ENCODE measurements at regions not wholly inside any gene's neighbourhood (a gene's known extent, or its start where the extent isn't known, plus 50 kb on each side); places are given as distances from the start of the nearest gene placed in this dataset.

DNA sequence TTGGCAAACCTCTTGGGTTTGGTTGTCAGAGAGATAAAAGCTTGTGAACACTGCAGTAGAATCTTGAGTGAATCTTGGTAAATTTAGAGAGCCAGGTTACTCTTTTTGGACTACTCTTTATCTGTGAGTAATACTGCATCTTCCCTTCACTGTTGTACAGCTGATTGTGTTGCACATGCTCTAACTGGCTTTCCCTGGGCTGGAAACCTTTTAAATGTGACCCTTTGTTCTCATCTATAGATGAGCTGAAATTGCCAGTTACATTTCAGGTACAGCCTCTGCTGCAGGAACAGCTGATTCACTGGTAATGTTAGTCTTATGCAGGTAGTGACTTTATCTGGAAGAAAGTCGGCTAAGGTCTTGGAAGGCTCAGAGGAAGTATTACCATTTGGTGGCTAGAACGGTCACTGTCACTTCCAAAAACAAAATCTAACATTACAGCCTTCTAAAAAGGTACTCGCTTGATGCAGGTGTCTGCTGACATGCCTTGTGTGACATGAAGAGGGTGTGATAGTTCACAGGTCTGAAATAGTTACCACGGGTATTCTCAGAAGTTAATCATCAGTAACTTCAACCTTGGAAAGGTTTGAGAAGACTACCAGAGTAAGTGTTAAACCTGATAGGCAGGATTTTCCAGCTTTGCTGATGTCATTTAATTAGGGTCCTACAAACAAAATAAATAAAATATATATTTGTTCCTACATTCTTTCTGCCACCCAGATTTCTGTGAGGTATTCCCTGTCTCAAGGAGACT, 851.1 kb downstream of the SLC4A3 start:
- DNase-seq (ENCODE audit: low read depth, low spot score) = no peak

DNA sequence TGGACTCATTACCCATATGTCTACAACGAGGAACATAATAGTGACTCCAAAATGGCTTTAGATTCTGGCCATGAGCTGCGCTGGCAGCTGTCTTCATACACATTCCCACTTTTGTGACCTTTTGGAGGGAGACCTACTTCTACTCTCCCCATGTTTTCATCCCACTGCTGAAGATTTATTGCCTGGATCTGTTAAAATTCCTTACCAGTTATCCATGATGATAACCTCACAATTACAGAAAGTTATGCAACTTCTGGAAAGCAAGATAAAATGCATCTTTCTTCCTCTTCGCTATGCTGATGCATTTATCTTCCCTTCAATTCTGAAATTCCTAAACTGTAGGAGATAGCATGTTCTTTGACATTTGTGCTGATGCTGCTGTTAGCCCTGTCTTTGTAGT, 855.3 kb downstream of the SLC4A3 start:
- DNase-seq (ENCODE audit: low read depth, low spot score) = no peak

- DNase-seq (ENCODE audit: low read depth, low spot score) = no peak
These were observed 861.7 kb downstream of the SLC4A3 start for GRCh38 chr2:220489121-220489520.

- DNase-seq (ENCODE audit: low read depth, low spot score) = no peak
These were observed 864.2 kb downstream of the SLC4A3 start for GRCh38 chr2:220491670-220492069.

- no peak for DNase-seq (ENCODE audit: low read depth, low spot score)
These were observed 866.6 kb downstream of the SLC4A3 start for GRCh38 chr2:220493871-220494525.

DNA sequence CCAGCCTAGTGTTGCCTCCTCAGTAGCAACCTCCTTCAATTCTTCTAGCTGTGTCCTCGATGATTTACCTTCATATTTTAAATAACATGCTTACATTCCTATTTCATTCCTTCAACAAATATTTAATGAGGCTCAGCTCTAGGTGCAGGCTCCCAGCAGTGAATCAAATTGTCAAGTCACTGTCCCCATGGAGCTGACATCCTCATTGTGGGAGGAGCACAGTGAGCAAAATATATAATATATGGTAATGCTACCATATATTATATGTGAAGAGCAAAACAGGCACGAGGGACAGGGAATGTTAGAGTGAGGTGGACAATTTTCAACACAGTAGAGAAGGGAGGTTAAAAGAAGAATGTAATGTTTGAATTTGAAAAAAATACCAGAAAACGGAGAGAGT, 869.1 kb downstream of the SLC4A3 start:
- DNase-seq (ENCODE audit: low read depth, low spot score) = no peak

DNA sequence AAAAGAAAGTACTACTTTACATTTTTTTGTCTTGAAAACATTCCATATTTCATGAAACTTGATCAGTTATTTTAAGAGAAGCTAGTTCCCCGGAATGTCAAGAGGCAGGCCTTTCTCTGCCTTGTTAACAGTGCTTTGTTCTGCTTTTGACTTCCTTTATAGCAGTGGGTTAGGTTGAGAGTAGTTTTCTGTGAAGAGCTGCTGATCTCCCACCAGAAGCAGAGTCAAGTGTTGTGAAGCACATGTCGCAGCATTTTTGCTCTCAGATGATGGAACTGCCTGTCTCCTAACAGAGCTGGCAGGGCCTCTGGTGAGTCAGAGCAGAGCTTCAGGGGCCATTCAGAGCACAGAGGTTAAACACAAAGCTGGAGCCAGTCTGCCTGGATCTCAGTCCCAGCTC, 871.8 kb downstream of the SLC4A3 start:
- peak; percentile 5 for DNase-seq (ENCODE audit: low read depth, low spot score)

GRCh38 chr2:220502539-220502938, 875.1 kb downstream of the SLC4A3 start:
- DNase-seq (ENCODE audit: low read depth, low spot score) = no peak

GRCh38 chr2:220503431-220503830, 876.0 kb downstream of the SLC4A3 start:
- no peak for DNase-seq (ENCODE audit: low read depth, low spot score)

GRCh38 chr2:220504938-220505503, 877.6 kb downstream of the SLC4A3 start:
- no peak for DNase-seq (ENCODE audit: low read depth, low spot score)

DNA sequence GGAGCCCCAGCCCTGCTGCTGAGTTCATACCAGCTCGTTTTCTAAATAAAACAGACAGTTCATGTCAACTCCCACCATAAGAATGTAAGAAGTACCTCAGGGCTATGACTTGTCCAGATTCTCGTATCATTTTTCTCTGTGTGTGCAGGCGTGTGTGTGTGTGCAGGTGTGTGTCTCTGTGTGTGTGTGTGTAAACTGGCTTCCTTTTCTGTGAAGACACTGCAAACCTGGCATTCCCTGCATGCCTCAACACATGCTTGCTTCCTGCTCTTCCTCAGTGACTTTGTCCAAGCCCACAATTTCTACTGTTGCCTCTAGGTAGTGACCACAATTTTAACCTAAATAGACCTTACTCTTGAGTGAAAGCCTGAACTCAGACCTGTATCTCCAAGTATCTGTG, 879.0 kb downstream of the SLC4A3 start:
- no peak for DNase-seq (ENCODE audit: low read depth, low spot score)

DNA sequence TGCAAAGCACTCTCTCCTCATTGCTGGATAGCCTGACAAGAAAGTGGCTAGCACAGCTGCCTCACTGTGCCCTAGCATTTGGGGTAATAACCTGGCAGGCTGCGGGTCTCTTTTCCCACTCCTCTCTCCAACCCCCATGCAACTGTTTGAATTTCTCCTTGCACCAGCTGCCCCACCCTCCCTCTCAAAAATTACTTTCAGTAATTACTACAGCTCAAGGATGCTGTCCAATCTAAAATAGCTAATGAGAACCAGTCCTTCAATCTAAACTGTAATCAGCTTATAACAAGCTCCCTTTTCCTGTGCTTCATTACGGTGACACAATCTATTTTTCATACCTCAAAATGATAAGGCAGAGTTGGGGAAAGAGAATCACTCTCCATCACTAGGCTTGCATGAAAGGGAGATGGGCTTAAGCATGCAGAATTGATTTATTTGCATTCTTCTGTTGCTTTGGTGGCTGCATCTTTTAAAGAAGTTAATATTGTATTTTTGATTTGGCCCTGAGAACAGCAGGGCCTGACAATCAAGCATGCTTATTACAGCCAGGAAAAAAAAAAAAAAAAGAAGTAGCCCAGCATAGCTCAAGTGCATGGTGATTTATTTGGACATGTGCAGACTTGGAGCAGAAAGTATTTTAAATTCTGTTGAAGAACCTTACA, 881.8 kb downstream of the SLC4A3 start:
- DNase-seq (ENCODE audit: low read depth, low spot score) = no peak

GRCh38 chr2:220509966-220510365, 882.5 kb downstream of the SLC4A3 start:
- no peak for DNase-seq (ENCODE audit: low read depth, low spot score)

DNA sequence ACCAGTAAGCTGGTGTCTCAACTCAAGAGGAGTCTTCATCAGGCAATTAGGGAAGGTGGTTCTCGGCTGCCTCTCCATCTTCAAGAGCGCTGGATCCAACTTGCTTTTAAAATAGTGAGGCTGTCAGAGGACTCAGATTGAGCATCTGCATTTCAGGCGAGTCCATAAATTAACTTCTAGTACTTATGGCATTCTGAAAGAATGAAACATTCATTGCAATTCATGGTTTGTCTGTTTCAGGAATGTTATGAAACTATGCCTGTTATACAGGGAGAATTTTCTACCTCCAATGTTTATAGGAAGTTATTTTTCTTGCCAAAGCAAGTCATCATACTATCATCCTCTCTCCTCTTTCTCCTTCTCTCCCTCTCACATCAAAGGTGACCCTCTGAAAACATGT, 883.2 kb downstream of the SLC4A3 start:
- DNase-seq (ENCODE audit: low read depth, low spot score) = no peak

DNA sequence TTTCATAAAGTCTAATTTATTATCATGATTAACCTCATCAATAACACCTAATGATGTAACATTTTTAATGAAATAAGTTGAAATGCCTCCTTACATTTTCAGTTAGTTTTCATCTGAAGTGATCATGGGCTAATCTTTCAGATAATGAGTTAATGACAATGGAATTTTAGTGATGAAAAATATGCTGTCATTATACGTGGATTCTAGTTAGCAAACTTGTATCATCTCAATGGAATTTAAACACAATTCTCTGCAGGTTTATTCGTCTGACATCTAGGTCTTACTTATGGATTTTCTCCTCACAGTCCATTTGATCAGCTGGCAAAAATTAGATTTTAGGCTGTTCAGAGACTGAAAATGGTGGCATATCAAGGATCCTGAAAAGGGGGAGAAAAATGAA, 885.0 kb downstream of the SLC4A3 start:
- DNase-seq (ENCODE audit: low read depth, low spot score) = no peak

- DNase-seq (ENCODE audit: low read depth, low spot score) = no peak
These were observed 886.3 kb downstream of the SLC4A3 start for GRCh38 chr2:220513573-220514288.

DNA sequence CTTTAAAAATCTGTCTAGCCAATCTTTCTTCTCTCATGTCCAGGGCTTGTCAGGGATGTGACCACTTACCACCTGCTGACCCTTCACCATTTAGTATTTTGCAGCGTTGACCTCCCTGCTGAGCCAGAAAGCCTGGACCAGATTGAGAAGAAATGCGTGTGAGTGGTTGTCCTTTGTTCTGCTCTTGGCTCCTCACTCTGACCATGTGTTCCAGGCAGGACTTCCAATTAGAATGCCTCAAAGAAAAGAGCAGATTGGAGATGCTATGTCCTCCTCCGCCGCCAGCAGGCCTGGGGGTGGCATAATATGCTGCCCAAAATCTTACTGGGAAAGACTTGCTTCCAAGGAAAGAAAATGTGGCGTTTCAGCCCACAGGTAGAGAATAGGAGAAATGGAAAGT, 894.1 kb downstream of the SLC4A3 start:
- DNase-seq (ENCODE audit: low read depth, low spot score) = no peak

GRCh38 chr2:220528180-220528675, 900.8 kb downstream of the SLC4A3 start:
- DNase-seq (ENCODE audit: low read depth, low spot score) = no peak

- DNase-seq (ENCODE audit: low read depth, low spot score) = no peak
These were observed 903.8 kb downstream of the SLC4A3 start for GRCh38 chr2:220531216-220531615.

- DNase-seq (ENCODE audit: low read depth, low spot score) = no peak
These were observed 906.1 kb downstream of the SLC4A3 start for GRCh38 chr2:220533485-220533884.

DNA sequence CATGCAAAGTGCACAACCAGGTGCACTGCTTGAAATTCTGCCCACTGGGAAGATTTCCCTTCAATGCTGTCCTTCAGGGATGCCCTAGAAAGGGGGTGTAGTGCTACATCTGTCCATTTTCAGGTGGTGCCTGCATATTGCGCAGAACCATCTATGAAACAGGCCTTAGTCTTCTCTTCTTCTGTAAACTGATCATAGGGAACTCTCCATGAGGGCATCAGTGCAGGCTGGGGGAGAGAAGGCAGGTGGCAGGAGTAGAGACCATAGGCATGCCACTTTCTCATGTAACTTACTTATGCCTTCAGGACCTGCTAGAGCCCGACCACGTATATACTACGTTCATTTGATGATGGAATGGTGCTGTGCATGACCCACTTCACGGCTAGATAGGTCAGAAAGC, 912.1 kb downstream of the SLC4A3 start:
- no peak for DNase-seq (ENCODE audit: low read depth, low spot score)

- DNase-seq (ENCODE audit: low read depth, low spot score) = no peak
These were observed 916.6 kb downstream of the SLC4A3 start for GRCh38 chr2:220544049-220544448.

All from brain pericyte (primary cell).